Stimulated activated CD4-positive, alpha-beta T cell treated with anti-CD3 and anti-CD28 coated beads, TNF-alpha, amount 100 ng/mL, for 48 hours (primary cell): ENCODE measurements at regions not wholly inside any gene's neighbourhood (a gene's known extent, or its start where the extent isn't known, plus 50 kb on each side); places are given as distances from the start of the nearest gene placed in this dataset.
"Not testable (repeated sequence)": the region's sequence is repeated elsewhere in the genome, so short reads cannot be mapped to it uniquely, and the experiment has no call there.

Experiments used
- DNase-seq, 3 donors: peaks; one replicate each; pipeline ENCODE4 v3.0.0-alpha.2; 2020; ENCODE audit warnings: low read depth in 3 of 3

DNA sequence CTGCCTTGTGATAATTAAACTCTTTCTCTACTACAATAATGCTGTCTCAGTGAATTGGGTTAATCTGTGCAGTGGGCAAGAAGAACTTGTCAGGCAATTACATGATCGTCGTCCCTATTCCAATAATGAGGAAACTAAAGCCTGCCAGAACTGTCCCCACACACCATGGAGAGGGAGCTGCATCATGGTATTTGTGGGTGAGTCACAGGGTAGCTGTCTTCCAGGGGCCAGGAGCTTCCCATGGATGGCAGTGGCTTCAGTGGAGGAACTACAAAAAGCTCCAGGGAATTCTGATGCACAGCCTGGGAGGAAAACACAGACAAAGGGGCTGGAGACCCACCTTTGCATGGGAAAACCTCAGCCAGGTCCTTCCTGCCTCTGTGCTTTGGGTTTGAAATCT, 83.3 kb upstream of the C16orf82 start:
- no peak for DNase-seq

DNA sequence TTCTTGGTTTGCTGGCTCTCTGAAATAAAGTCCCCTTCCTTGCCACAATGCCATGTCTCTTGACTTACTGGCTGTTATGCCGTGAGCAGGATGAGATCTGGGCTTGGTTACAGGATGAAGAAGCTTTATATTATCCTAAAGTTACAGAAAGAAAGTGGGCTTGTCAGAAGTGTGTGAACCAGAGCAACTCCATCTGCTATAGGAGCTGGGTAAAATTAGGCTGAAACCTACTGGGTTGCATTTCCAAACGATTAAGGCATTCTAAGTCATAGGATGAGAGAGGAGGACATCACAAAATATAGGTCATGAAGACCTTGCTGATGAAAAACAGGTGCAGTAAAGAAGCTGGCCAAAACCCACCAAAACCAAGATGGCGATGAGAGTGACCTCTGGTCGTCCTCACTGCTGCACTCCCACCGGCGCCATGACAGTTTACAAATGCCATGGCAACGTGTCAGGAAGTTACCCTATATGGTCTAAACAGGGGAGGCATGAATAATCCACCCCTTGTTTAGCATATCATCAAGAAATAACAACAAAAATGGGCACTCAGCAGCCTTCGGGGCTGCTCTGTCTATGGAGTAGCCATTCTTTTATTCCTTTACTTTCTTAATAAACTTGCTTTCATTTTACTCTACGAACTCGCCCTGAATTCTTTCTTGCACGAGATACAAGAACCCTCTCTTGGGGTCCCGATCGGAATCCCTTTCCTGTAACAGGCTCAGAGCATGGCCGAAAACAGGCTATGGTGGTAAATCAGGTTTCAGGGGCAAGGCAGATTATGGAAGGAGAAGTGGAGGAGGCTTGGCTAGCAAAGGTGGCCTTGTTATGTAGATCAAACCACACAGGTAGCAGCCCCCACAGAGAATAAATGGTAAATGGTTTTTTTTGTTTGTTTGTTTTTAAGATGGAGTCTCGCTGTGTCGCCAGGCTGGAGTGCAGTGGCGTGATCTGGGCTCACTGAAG, 81.3 kb upstream of the C16orf82 start:
- DNase-seq, result no peak

DNA sequence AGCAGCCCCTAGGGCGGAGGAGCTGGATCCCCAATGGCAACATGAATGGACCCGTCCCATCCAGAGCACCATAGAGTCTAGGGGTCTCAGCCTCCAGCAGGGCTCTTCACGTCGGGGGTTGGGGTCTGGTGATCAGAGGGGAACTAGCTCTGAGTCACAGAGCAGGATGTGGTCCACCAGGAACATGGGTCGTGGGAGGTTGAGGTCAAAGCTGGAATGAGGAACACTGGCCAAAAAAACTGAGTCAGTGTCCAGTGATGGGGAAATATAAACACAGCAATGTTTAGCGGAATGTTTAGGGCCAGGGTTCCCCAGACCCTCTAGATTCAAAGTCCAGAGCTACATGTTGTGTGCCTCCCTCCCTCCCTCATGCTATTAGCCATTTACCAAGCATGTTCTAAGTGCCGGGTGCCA, 79.1 kb upstream of the C16orf82 start:
- no peak for DNase-seq

DNA sequence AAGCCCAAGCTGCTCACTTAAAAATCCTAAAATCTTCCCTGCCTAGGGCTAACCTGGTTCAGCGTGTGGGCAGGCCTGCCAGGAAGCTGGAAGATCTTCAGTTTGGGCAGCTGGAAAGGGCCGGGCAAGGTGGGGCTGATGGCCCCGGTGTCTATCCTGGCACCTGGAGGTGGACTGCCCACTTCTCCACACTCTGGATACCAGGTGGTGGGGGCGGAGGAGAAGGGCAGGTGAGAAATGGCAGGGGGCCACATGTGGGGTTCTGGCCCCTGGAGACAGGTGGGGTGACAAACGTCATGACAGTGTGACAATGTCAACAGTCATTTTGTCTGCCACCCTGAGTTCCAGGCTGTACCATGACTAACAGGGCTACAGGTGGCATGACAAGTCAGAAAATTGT, 78.5 kb upstream of the C16orf82 start:
- DNase-seq, result no peak

DNA sequence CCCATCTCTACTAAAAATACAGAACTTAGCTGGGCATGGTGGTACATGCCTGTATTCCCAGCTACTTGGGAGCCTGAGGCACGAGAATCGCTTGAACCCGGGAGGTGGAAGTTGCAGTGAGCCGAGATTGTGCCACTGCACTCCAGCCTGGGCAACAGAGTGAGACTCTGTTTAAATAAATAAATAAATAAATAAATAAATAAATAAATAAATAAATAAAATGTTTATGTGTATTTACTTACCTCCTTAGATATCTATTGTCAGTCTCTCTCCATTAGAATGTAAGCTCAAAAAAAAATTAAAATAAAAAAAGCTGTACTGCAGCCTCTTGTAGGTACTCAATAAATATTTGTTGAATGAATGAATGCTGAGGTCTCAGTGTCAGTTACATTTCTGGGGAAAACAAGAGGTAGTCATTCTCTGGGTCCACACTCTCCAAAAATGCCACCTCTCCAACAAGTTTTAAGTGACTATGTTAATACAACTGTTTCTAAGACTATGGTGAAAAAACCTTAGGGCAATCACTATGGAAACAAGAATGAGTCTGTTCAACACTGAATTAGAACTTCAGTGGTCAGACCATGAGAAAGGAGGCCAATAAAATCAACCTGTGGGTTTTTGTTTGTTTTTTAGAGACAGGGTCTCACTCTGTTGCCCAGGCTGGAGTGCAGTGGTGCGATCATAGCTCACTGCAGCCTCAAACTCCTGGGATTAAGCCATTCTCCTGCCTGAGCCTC, 76.2 kb upstream of the C16orf82 start:
- not testable (repeated sequence) for DNase-seq

DNA sequence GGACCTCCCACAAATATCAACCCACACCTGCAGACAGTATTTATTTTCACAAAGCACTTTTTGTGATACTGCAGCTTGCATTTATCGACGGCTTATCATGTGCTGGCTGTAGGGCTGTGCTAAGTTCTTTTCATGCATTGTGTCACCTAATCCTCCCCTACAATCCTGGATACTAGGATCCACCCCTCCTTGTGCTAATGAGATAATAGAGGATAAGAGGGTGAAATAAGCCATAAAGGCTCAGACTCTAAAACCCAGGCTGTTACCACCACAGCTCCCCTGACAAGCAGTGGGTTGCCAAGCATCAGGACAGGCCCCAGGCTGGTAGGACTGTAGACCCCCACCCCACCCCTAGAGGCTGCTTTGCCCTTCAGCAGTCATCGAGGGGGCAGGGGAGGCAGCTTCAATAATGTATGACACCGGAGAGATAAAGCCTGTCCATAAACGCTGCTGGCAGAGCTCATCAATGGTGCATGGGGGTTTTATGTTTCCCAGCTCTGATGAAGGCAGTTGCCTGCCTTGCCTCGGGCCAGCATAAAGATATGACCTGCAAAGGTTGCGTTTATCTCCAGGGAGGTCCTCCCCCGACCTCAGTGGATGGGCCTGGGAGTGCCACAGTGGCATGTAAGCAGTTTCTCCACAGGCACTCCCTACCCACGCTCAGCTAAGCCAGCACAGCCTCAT, 73.9 kb upstream of the C16orf82 start:
- no peak for DNase-seq

DNA sequence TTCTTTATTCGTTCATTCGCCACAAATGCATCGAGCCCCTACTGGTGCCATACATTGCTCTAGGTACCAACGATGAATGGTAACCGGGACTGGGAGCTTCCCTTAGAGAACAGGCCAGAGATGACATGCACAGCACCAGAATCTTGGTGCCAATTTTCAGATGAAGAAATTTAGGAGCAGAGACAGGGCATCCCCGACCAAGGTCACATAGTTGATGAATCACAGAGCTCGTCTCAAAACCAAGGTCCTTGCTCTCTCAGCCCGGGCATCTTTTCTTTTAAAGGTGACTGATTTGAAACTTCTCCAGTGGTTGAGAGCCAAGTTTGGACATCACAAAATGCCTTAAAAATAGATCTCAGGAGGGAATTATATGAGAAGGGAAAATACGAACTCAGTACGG, 73.2 kb upstream of the C16orf82 start:
- no peak for DNase-seq

DNA sequence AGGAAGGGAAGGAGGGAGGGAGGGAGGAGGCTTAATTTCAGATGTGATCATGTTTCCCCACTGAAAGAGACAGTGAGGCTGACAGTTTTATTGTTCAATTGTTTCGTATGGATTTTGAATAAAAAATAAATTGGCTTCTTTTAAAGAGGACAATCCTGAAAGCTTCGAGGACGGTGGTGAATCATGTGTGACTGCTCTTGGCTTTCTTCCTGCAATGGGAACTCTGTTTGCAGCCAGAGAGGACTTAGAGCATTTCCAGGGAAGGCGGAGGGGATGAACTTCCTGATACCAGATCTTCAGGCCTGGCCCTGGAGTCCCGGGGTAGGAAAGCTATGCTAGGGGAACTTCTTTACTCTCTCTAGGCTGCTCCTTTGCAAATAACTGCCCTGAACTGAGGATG, 72.8 kb upstream of the C16orf82 start:
- no peak for DNase-seq

DNA sequence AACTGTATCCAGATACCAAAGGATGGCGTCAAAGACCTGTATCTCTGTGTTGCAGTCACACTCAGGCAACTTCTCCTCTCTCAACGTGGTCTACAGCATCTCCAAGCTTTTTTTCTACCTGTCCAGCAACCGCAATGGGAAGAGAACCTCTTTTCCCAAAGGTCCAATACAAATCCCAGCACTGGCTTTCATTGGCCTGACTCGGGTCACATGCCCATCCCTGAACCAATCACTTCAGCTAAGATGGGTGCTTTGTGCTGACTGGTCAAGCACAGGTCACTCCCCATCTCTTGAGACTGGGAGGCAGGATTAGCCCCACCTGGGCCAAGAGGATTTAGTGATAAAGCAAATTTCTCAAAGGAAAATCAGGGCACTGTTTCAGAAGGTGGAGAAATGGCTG, 71.2 kb upstream of the C16orf82 start:
- no peak for DNase-seq

DNA sequence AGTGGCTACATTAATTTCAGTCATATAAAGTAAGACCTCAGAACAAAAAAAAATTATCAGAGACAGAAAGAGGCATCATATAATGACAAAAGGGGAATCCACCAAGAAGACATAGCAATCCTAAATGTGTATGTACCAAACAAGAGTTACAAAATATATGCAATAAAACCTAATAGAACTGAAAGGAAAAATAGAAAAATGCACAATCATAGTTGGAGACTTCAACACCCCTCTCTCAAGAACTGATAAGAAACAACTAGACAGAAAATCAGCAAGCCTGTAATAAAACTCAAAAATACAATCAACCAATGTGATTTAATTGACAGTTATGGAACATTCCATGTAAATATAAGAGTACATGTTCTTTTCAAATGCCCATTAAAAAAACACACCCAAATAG, 61.3 kb upstream of the C16orf82 start:
- DNase-seq, result no peak
